Mammary epithelial cell (primary cell): ENCODE measurements at regions not wholly inside any gene's neighbourhood (a gene's known extent, or its start where the extent isn't known, plus 50 kb on each side); places are given as distances from the start of the nearest gene placed in this dataset.

Source experiments
- EZH2 ChIP-seq: IDR thresholded peaks from 2 replicates; pipeline ENCODE4 v1.6.1; 2012; ENCODE audit warnings: low read length, inconsistent platforms, borderline replicate concordance
- TF ChIP-seq, protein P1 (sequence below), 2 donors: IDR thresholded peaks in 1 of 2; conservative IDR thresholded peaks in 1 of 2; 2 replicates each; pipeline ENCODE4 v1.5.1; 2011 to 2012; ENCODE audit warnings: inconsistent platforms in 2 of 2, low read length in 2 of 2, mild to moderate bottlenecking in 2 of 2, control low read depth in 1 of 2, low read depth in 1 of 2; ENCODE audit not compliant: insufficient read depth in 1 of 2; ENCODE audit errors: extremely low read depth in 1 of 2

DNA sequence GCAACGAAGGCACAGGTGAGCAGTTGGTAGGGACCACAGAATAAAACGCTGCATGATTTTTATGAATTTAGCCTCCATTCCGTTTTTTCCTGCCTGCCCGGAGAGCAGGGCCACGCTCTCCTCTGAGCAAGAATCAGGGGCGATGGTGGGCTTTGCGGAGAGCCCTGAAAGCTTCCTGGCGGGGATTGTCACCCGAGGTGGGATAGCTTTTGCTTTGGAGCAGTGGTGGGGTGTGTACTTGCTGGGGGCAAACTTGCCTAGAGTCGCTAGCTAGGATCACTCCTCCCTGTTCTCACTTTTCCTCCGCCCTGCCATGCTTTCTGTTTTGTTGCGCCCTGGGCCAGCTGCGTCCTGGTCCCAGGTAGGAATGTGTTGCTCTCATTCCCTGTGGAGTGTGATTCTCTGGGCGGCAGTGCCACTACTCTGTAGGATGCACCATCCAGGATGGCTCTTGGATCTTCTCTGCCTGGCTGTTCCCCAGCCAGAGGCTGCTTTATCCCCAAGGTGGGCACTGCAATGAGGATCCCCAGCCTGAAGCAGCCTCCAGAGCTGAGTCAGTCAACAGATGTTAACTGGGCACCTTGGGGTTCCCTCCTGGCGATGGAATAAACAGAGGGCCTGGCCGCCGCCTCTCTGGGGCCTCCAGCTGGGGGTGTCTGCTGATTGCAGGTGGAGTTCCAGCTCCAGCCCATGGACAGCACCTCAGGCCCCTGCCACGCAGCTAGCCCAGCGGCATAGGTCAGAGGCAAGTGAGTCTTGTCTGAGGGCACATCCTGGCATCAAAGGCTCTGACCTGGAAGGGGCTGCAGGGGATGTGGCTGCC is 360.9 kb upstream of the TNRC6C start:
- TF ChIP-seq, protein P1, sequence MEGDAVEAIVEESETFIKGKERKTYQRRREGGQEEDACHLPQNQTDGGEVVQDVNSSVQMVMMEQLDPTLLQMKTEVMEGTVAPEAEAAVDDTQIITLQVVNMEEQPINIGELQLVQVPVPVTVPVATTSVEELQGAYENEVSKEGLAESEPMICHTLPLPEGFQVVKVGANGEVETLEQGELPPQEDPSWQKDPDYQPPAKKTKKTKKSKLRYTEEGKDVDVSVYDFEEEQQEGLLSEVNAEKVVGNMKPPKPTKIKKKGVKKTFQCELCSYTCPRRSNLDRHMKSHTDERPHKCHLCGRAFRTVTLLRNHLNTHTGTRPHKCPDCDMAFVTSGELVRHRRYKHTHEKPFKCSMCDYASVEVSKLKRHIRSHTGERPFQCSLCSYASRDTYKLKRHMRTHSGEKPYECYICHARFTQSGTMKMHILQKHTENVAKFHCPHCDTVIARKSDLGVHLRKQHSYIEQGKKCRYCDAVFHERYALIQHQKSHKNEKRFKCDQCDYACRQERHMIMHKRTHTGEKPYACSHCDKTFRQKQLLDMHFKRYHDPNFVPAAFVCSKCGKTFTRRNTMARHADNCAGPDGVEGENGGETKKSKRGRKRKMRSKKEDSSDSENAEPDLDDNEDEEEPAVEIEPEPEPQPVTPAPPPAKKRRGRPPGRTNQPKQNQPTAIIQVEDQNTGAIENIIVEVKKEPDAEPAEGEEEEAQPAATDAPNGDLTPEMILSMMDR (conservative IDR thresholded peaks at IDR 0.05 in 1 of 2, IDR thresholded peaks at IDR 0.05 in 1 of 2; ENCODE audit: extremely low read depth in 1 of 2, insufficient read depth in 1 of 2, low read depth in 1 of 2, low read length in 2 of 2): no peak
- TF ChIP-seq EZH2: no peak
